ENCODE measurements at regions not wholly inside any gene's neighbourhood (a gene's known extent, or its start where the extent isn't known, plus 50 kb on each side); places are given as distances from the start of the nearest gene placed in this dataset.

GRCh38 chr2:144592500-144593256, 72.8 kb upstream of the ZEB2 start:
- CTCF ChIA-PET = no interaction called here
- BruUV-seq (replicated peaks) = no TSS peak
- Histone ChIP-seq H3K27me3 (ENCODE audit: insufficient read depth, low read depth) (no peaks in the 10 kb centered on the region), H3K27ac (no peak overlapping the region), H4K20me1 (ENCODE audit: insufficient read depth) (no peaks in the 10 kb centered on the region), H3K9me2 (ENCODE audit: insufficient read depth) (no peaks in the 10 kb centered on the region), H2AFZ (no peak overlapping the region), H3K4me3 (no peak overlapping the region), H3K4me2 (no peak overlapping the region), H3K79me2 (ENCODE audit: low read depth) (no peaks in the 10 kb centered on the region), H3F3A (ENCODE audit: insufficient read depth, low read depth) (peaks cover 5% of the 10 kb centered on the region; the same call in 1 of the 2 replicates), H3K9me3 (ENCODE audit: insufficient read depth, low read depth) (no peaks in the 10 kb centered on the region), H3K4me1 (replicated peaks; ENCODE audit: insufficient read depth) (no peaks in the 10 kb centered on the region), H3K36me3 (ENCODE audit: low read depth) (no peaks in the 10 kb centered on the region)
- POLR2A ChIA-PET (ENCODE audit: unreplicated experiment) = no interaction called here
- intact Hi-C loops (cut with micrococcal nuclease; ENCODE audit: unreplicated experiment) = no loop called here
- DNase-seq = no peak
- TF ChIP-seq CTCF (conservative IDR thresholded peaks at IDR 0.05) (no peak), EZH2 (IDR thresholded peaks at IDR 0.05; ENCODE audit: low read depth) (no peak)

- no peaks in the 10 kb centered on the region for H3K36me3 ChIP-seq (ENCODE audit: low read depth)
- no peaks in the 10 kb centered on the region for H3K27me3 ChIP-seq (ENCODE audit: insufficient read depth, low read depth)
- no peak overlapping the region for H3K4me3 ChIP-seq
- no peak overlapping the region for H2AFZ ChIP-seq
- no peaks in the 10 kb centered on the region for H3K9me2 ChIP-seq (ENCODE audit: insufficient read depth)
- no peaks in the 10 kb centered on the region for H3K9me3 ChIP-seq (ENCODE audit: insufficient read depth, low read depth)
- H3K79me2 ChIP-seq (ENCODE audit: low read depth) = no peaks in the 10 kb centered on the region
- ChIA-PET POLR2A (ENCODE audit: unreplicated experiment) (no interaction called here), CTCF (no interaction called here)
- no peaks in the 10 kb centered on the region for H3F3A ChIP-seq (ENCODE audit: insufficient read depth, low read depth)
- DNase-seq = no peak
- H3K4me2 ChIP-seq = no peak overlapping the region
- BruUV-seq (replicated peaks) = no TSS peak
- H3K27ac ChIP-seq = no peak overlapping the region
- TF ChIP-seq EZH2 (IDR thresholded peaks at IDR 0.05; ENCODE audit: low read depth) (no peak), CTCF (conservative IDR thresholded peaks at IDR 0.05) (no peak)
- H4K20me1 ChIP-seq (ENCODE audit: insufficient read depth) = no peaks in the 10 kb centered on the region
- H3K4me1 ChIP-seq (replicated peaks; ENCODE audit: insufficient read depth) = no peaks in the 10 kb centered on the region
- intact Hi-C loops (cut with micrococcal nuclease; ENCODE audit: unreplicated experiment) = no loop called here
These were observed 67.4 kb upstream of the ZEB2 start for GRCh38 chr2:144587306-144587705.

GRCh38 chr2:144586476-144586875, 66.6 kb upstream of the ZEB2 start:
- CTCF ChIA-PET = no interaction called here
- no peaks in the 10 kb centered on the region for H4K20me1 ChIP-seq (ENCODE audit: insufficient read depth)
- no peak overlapping the region for H3K4me2 ChIP-seq
- H2AFZ ChIP-seq = no peak overlapping the region
- no peaks in the 10 kb centered on the region for H3K27me3 ChIP-seq (ENCODE audit: insufficient read depth, low read depth)
- no peaks in the 10 kb centered on the region for H3F3A ChIP-seq (ENCODE audit: insufficient read depth, low read depth)
- DNase-seq = no peak
- no peaks in the 10 kb centered on the region for H3K79me2 ChIP-seq (ENCODE audit: low read depth)
- H3K27ac ChIP-seq = no peak overlapping the region
- no peaks in the 10 kb centered on the region for H3K9me3 ChIP-seq (ENCODE audit: insufficient read depth, low read depth)
- no peaks in the 10 kb centered on the region for H3K4me1 ChIP-seq (replicated peaks; ENCODE audit: insufficient read depth)
- TF ChIP-seq EZH2 (IDR thresholded peaks at IDR 0.05; ENCODE audit: low read depth) (no peak), CTCF (conservative IDR thresholded peaks at IDR 0.05) (no peak)
- no peaks in the 10 kb centered on the region for H3K36me3 ChIP-seq (ENCODE audit: low read depth)
- H3K4me3 ChIP-seq = no peak overlapping the region
- POLR2A ChIA-PET (ENCODE audit: unreplicated experiment) = no interaction called here
- BruUV-seq (replicated peaks) = no TSS peak
- intact Hi-C loops (cut with micrococcal nuclease; ENCODE audit: unreplicated experiment) = no loop called here
- H3K9me2 ChIP-seq (ENCODE audit: insufficient read depth) = no peaks in the 10 kb centered on the region
